IMR-90 (cell line): ENCODE measurements at regions not wholly inside any gene's neighbourhood (a gene's known extent, or its start where the extent isn't known, plus 50 kb on each side); places are given as distances from the start of the nearest gene placed in this dataset.

Experiments used
- ATAC-seq: fragments of 200-7000 bp; cut with Tn5 transposase; 2 replicates; pipeline ENCODE4 v1.9.1; 2020; ENCODE audit warnings: low read depth, mild to moderate bottlenecking, moderate library complexity
- BruUV-seq: library from RNA; stranded (reverse); fragments of 400-500 nt; replicated peaks from 2 replicates; lab custom pipeline; 2021; lab: Mats Ljungman, UMichigan
- CTCF ChIA-PET: fragments of 300-600 bp; formaldehyde crosslinking; extraction: SDS; loops from one replicate; lab custom pipeline; 2021; ENCODE audit warnings: antibody characterized with exemption; lab: Yijun Ruan, JAX
- POLR2A ChIA-PET: fragments of 300-600 bp; sonication (Branson Sonifier 250); formaldehyde crosslinking; loops from one replicate; lab custom pipeline; 2022; ENCODE audit warnings: antibody characterized with exemption; ENCODE audit not compliant: unreplicated experiment; lab: Charles Lee
- DNase-seq: peaks from one replicate; pipeline ENCODE4 v3.0.0; 2013
- H2AFZ ChIP-seq: replicated peaks from 2 replicates; pipeline ENCODE3; 2013; ENCODE audit warnings: low read length, mild to moderate bottlenecking; ENCODE audit not compliant: poor library complexity
- H2AK5ac ChIP-seq: 2 replicates; pipeline ENCODE4 v1.6.1; 2013; ENCODE audit warnings: low read depth, low read length, inconsistent platforms
- H2AK9ac ChIP-seq: replicated peaks from 2 replicates; pipeline ENCODE3; 2013; ENCODE audit warnings: mild to moderate bottlenecking, low read depth, low read length, moderate library complexity; ENCODE audit not compliant: poor library complexity
- H2BK120ac ChIP-seq: 2 replicates; pipeline ENCODE4 v1.6.1; 2013; ENCODE audit warnings: low read depth, low read length, inconsistent platforms
- H2BK15ac ChIP-seq: 3 replicates; pipeline ENCODE4 v1.6.1; 2013; ENCODE audit warnings: low read depth, low read length, inconsistent platforms
- H2BK20ac ChIP-seq: 2 replicates; pipeline ENCODE4 v1.6.1; 2013; ENCODE audit warnings: low read depth, mild to moderate bottlenecking, inconsistent platforms, low read length, moderate library complexity
- H2BK5ac ChIP-seq: 2 replicates; pipeline ENCODE4 v1.6.1; 2013; ENCODE audit warnings: mild to moderate bottlenecking, low read depth, low read length, inconsistent platforms; ENCODE audit not compliant: poor library complexity, severe bottlenecking
- H3K14ac ChIP-seq: replicated peaks from 2 replicates; pipeline ENCODE4 v1.6.1; 2013; ENCODE audit warnings: low read depth, low read length, inconsistent platforms
- H3K18ac ChIP-seq: 2 replicates; pipeline ENCODE4 v1.6.1; 2013; ENCODE audit warnings: low read depth, low read length, control low read depth
- H3K23ac ChIP-seq: 2 replicates; pipeline ENCODE4 v1.6.1; 2013; ENCODE audit warnings: low read depth, low read length, inconsistent platforms
- H3K27ac ChIP-seq: 2 replicates; pipeline ENCODE4 v1.5.1; 2013; ENCODE audit warnings: mild to moderate bottlenecking, control low read depth, low read length; ENCODE audit not compliant: insufficient read depth
- H3K27me3 ChIP-seq: 2 replicates; pipeline ENCODE4 v1.6.1; 2013; ENCODE audit warnings: low read length; ENCODE audit not compliant: control insufficient read depth, insufficient read depth
- H3K36me3 ChIP-seq: 2 replicates; pipeline ENCODE4 v1.6.1; 2013; ENCODE audit warnings: low read length, mixed read lengths; ENCODE audit not compliant: control insufficient read depth, insufficient read depth
- H3K4ac ChIP-seq: 2 replicates; pipeline ENCODE4 v1.6.1; 2013; ENCODE audit warnings: low read depth, low read length, inconsistent platforms
- H3K4me1 ChIP-seq: 2 replicates; pipeline ENCODE4 v1.6.1; 2013; ENCODE audit warnings: low read length, mixed read lengths; ENCODE audit not compliant: control insufficient read depth, insufficient read depth
- H3K4me2 ChIP-seq: 2 replicates; pipeline ENCODE4 v1.6.1; 2013; ENCODE audit warnings: low read depth, mild to moderate bottlenecking, control low read depth, low read length, moderate library complexity
- H3K4me3 ChIP-seq: 2 replicates; pipeline ENCODE4 v1.5.1; 2013; ENCODE audit warnings: low read depth, mild to moderate bottlenecking, control low read depth, low read length, moderate library complexity; ENCODE audit not compliant: insufficient read depth
- H3K56ac ChIP-seq: 2 replicates; pipeline ENCODE4 v1.6.1; 2013; ENCODE audit warnings: low read length, inconsistent platforms; ENCODE audit not compliant: insufficient read depth; ENCODE audit errors: extremely low read depth
- H3K79me1 ChIP-seq, 2 experiments: 2 replicates each; pipeline ENCODE4 v1.6.1; 2013; ENCODE audit warnings: low read length in 2 of 2, inconsistent platforms in 1 of 2, low read depth in 1 of 2
- H3K9ac ChIP-seq: 2 replicates; pipeline ENCODE4 v1.6.1; 2013; ENCODE audit warnings: low read depth, low read length, control low read depth
- H3K9me1 ChIP-seq: 2 replicates; pipeline ENCODE4 v1.6.1; 2013; ENCODE audit warnings: low read length, inconsistent platforms; ENCODE audit not compliant: insufficient read depth
- H3K9me3 ChIP-seq: 2 replicates; pipeline ENCODE4 v1.6.1; 2013; ENCODE audit warnings: low read length; ENCODE audit not compliant: control insufficient read depth, insufficient read depth
- H4K20me1 ChIP-seq: 2 replicates; pipeline ENCODE4 v1.6.1; 2013; ENCODE audit warnings: low read length, inconsistent platforms; ENCODE audit not compliant: insufficient read depth
- H4K5ac ChIP-seq: 2 replicates; pipeline ENCODE4 v1.6.1; 2013; ENCODE audit warnings: mild to moderate bottlenecking, low read depth, low read length, control low read depth
- H4K8ac ChIP-seq, 2 experiments: 2 replicates each; pipeline ENCODE4 v1.6.1; 2013; ENCODE audit warnings: low read depth in 2 of 2, low read length in 2 of 2, control low read depth in 1 of 2, inconsistent platforms in 1 of 2
- H4K91ac ChIP-seq: 2 replicates; pipeline ENCODE4 v1.6.1; 2013; ENCODE audit warnings: low read depth, low read length, inconsistent platforms; ENCODE audit not compliant: insufficient read depth
- BHLHE40 ChIP-seq: fragments of 150-350 bp; IDR thresholded peaks from 2 replicates; pipeline ENCODE4 v1.6.1; 2016; ENCODE audit warnings: mild to moderate bottlenecking, low read depth, low read length
- CHD1 ChIP-seq: IDR thresholded peaks from 2 replicates; pipeline ENCODE4 v1.6.1; 2012; ENCODE audit warnings: low read depth, low read length, improper control_type of control experiment
- MAFK ChIP-seq: IDR thresholded peaks from 2 replicates; pipeline ENCODE4 v1.6.1; 2012; ENCODE audit warnings: low read depth, low read length, improper control_type of control experiment
- SMC3 ChIP-seq: fragments of 150-350 bp; IDR thresholded peaks from 2 replicates; pipeline ENCODE4 v1.6.1; 2016; ENCODE audit warnings: low read depth, mild to moderate bottlenecking, antibody characterized with exemption, low read length, moderate library complexity
- WGBS, 2 experiments: methylation state at CpG; one replicate each; pipeline versions ENCODE4 v1.1.5 to v1.1.7; 2013; ENCODE audit warnings: missing lambda C conversion rate in 2 of 2; ENCODE audit not compliant: insufficient read length in 1 of 2; ENCODE audit errors: extremely low coverage in 2 of 2; 5-methylcytosine and 5-hydroxymethylcytosine counted together
- dilution Hi-C: fragments of 300-500 bp; cut with HindIII; formaldehyde crosslinking; loops from one replicate; pipeline ENCODE4 v1.14.3; 2018; ENCODE audit warnings: low sequenced_read_pairs; ENCODE audit not compliant: unreplicated experiment
- in situ Hi-C: fragments of 300-500 bp; cut with MboI; formaldehyde crosslinking; loops from 3 replicates; pipeline ENCODE4 v1.14.3; 2019; ENCODE audit warnings: low sequenced_read_pairs, inconsistent platforms, mixed read lengths
- intact Hi-C: fragments of 100-400 bp; cut with micrococcal nuclease; formaldehyde crosslinking; loops from 2 replicates; pipeline ENCODE4 v1.10.0; 2022

DNA sequence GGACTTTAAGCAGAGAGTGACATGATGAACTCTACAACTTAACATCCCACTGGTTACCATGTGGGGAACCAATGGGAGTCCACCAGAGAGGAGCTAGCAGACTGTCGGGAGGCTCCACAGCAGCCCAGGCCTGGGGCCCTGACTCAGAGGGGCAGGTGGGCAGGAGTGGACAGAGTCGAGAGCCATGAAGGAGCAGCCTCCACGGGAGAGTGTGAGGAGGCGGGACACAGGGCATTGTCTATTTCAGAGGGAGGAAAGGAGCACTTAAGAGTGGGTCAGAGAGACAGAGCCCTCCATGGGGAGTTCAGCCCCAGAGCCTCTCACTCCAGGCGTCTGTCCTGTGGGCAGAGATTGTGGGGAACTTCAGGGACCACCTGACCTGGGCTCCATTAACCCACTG, 118.7 kb downstream of the CYP26B1 start:
- ATAC-seq, result no peak
- Histone ChIP-seq H3K56ac (no peak overlapping the region), H3K79me1 (no peaks in the 10 kb centered on the region), H3K4me3 (no peak overlapping the region), H3K18ac (no peak overlapping the region), H2AK5ac (no peak overlapping the region), H3K4ac (no peak overlapping the region), H4K5ac (no peak overlapping the region), H3K27me3 (peaks cover 3% of the 10 kb centered on the region; the same call in 1 of the 2 replicates), H2BK15ac (no peak overlapping the region), H2BK5ac (no peak overlapping the region), H3K9me3 (no peaks in the 10 kb centered on the region), H3K14ac (no peak overlapping the region), H4K91ac (no peak overlapping the region), H3K4me2 (no peak overlapping the region), H2AK9ac (no peak overlapping the region), H3K23ac (no peak overlapping the region), H4K20me1 (no peaks in the 10 kb centered on the region), H3K4me1 (no peaks in the 10 kb centered on the region), H2AFZ (no peak overlapping the region), H3K27ac (no peak overlapping the region), H3K36me3 (no peaks in the 10 kb centered on the region), H3K9ac (no peak overlapping the region), H4K8ac (no peak overlapping the region), H2BK120ac (no peak overlapping the region), H3K9me1 (no peaks in the 10 kb centered on the region), H2BK20ac (no peak overlapping the region)
- no TSS peak for BruUV-seq
- no peak for DNase-seq
- WGBS, 2 experiments, result 52% methylated on average over 2 of the region's 5 CpGs; no CpG with 5 or more reads in 1 of the 2 experiments
- in situ Hi-C loops (no loop called here), intact Hi-C loops (no loop called here), dilution Hi-C loops (no loop called here)
- TF ChIP-seq CHD1 (no peak), MAFK (no peak), SMC3 (no peak), BHLHE40 (no peak)
- ChIA-PET CTCF (no interaction called here), POLR2A (no interaction called here)
